Adipocyte (in vitro differentiated cells): ENCODE measurements at regions not wholly inside any gene's neighbourhood (a gene's known extent, or its start where the extent isn't known, plus 50 kb on each side); places are given as distances from the start of the nearest gene placed in this dataset.

Experiments used
- DNase-seq: peaks from one replicate; pipeline ENCODE4 v3.0.0-alpha.2; 2015; ENCODE audit warnings: low read depth
- H3K27me3 ChIP-seq: replicated peaks from 2 replicates; pipeline ENCODE4 v1.7.0; 2013; ENCODE audit warnings: mild to moderate bottlenecking, low read length, moderate library complexity; ENCODE audit not compliant: control insufficient read depth, insufficient read depth
- H3K36me3 ChIP-seq: 2 replicates; pipeline ENCODE4 v1.7.0; 2013; ENCODE audit warnings: low read length, mild to moderate bottlenecking, moderate library complexity; ENCODE audit not compliant: control insufficient read depth, insufficient read depth, severe bottlenecking
- H3K4me1 ChIP-seq: 2 replicates; pipeline ENCODE4 v1.7.0; 2013; ENCODE audit warnings: mild to moderate bottlenecking, low read length, moderate library complexity; ENCODE audit not compliant: control insufficient read depth, insufficient read depth
- H3K4me3 ChIP-seq: 2 replicates; pipeline ENCODE4 v1.7.0; 2013; ENCODE audit warnings: mild to moderate bottlenecking, low read length, moderate library complexity
- H3K9ac ChIP-seq: 2 replicates; pipeline ENCODE4 v1.7.0; 2013; ENCODE audit warnings: mild to moderate bottlenecking, low read length, moderate library complexity
- H3K9me3 ChIP-seq: 2 replicates; pipeline ENCODE4 v1.7.0; 2013; ENCODE audit warnings: mild to moderate bottlenecking, low read length, moderate library complexity; ENCODE audit not compliant: control insufficient read depth

DNA sequence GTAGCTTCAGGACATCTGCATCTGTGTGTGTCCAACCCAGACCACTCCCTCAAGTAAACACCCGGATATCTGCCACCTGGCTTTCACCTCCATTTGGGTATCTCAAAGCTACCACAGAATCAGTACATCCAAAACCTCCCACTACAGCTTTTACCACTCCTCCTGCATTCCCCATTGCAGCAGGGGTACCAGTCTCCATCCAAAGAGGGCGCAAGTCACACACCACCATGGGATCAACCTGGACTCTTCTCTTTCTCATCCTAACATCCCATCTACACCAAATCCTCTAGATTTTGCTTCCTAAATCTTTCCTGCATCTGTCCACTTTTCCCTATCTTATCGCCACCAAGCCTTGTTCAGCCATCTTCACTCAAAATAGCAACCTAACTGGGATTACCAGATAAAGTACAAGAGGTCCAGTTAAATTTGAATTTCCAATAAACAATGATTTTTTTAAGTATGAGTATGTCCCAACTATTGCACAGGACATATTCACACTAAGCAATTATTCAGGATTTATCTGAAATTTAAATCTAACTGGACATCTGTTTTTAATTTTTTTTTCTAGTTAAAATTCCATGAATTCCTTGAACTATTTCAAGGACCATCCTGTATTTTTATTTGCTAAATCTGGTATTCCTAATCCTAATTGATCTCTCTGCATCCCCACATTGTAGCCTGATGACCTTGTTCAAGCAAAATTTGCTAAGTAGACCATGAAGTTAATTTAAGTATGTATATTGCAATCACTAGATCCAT, 164.3 kb upstream of the MLN start:
- H3K36me3 ChIP-seq = no peaks in the 10 kb centered on the region
- peaks cover 63% of the 10 kb centered on the region for H3K27me3 ChIP-seq
- H3K4me1 ChIP-seq = no peaks in the 10 kb centered on the region
- no peak overlapping the region for H3K4me3 ChIP-seq
- no peak for DNase-seq
- no peak overlapping the region for H3K9ac ChIP-seq
- peaks cover 19% of the 10 kb centered on the region for H3K9me3 ChIP-seq

DNA sequence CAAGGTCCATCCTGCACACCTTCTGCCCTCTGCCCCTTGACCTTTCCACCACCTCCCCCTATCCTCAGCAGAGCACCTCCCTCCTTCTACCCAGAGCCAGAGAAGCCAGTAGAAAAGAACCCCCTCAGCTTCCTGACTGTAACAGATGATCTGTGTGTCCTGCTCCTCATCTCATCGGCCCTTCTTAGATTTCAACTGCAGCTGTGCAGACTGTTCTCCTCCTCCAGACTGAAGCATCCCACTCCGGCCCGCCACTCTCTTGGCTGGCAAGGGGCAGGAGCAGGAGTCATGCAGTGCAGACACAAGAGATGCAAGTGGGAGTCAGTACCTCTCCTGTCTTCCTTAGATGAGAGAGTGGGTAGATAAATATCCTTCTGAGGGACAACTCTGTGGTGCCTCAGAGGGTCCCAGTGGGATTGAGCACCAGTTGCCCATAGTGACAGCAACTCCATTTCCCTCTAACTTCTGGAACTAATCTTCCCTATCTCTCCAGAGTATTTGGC, 163.5 kb upstream of the MLN start:
- H3K4me3 ChIP-seq = no peak overlapping the region
- H3K4me1 ChIP-seq = no peaks in the 10 kb centered on the region
- no peaks in the 10 kb centered on the region for H3K36me3 ChIP-seq
- H3K9me3 ChIP-seq = peaks cover 11% of the 10 kb centered on the region
- peaks cover 65% of the 10 kb centered on the region for H3K27me3 ChIP-seq
- H3K9ac ChIP-seq = no peak overlapping the region
- no peak for DNase-seq

DNA sequence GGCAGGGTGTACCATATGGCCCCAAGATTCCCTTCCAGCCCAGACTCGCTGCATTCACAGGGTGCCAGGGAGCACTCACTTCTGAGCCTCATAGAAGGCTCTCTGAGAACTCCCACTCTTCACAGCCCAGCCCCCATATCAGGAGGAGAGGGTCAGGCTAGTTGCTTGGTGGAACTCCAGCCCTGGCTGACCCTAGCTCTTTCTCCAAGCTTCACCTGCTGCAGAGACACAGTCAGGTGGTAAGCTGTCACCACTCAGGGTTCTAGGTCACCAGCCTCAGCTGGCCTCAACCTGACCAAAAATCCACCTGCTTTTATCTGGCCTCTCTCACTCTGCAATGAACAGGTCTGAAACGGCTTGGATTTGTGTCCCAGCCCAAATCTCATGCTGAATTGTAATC, 162.7 kb upstream of the MLN start:
- H3K27me3 ChIP-seq = peaks cover 66% of the 10 kb centered on the region
- peaks cover 4% of the 10 kb centered on the region for H3K9me3 ChIP-seq
- no peak overlapping the region for H3K9ac ChIP-seq
- H3K4me1 ChIP-seq = no peaks in the 10 kb centered on the region
- H3K4me3 ChIP-seq = no peak overlapping the region
- H3K36me3 ChIP-seq = no peaks in the 10 kb centered on the region
- no peak for DNase-seq

DNA sequence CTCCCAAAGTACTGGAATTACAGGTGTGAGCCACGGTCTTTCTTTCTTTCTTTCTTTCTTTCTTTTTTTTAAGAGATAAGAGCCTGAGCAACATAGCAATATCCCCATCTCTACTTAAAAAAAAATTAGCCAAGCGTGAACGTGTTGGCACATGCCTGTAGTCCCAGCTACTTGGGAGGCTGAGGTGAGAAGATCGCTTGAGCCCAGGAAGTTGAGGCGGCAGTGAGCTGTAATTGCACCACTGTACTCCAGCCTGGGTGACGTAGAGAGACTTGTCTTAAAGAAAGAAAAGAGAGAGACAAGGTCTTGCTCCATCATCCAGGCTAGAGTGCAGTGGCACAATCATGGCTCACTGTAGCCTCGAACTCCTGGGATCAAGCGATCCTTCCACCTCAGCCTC, 162.0 kb upstream of the MLN start:
- no peaks in the 10 kb centered on the region for H3K36me3 ChIP-seq
- DNase-seq = no peak
- no peak overlapping the region for H3K9ac ChIP-seq
- no peak overlapping the region for H3K4me3 ChIP-seq
- no peaks in the 10 kb centered on the region for H3K4me1 ChIP-seq
- H3K27me3 ChIP-seq = peaks cover 68% of the 10 kb centered on the region
- no peaks in the 10 kb centered on the region for H3K9me3 ChIP-seq

DNA sequence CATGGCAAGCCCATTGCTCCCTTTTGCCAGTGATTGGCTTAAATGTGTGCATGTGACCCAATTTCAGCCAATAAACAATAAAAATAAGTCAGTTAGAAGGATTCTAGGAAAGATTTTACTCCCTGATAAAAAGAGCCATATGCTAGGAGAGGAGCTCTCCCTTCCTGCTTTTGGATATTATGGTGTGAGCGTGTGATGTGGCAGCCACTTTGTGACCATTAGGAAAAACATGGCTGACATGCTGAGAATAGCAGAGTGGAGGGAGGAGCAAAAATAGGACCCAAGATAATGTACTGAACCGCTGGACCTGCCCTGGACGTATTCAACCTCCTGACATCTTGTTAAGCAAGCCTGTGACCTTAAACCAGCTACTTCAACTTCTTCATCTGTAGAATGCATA, 160.6 kb upstream of the MLN start:
- DNase-seq = no peak
- no peaks in the 10 kb centered on the region for H3K36me3 ChIP-seq
- peaks cover 71% of the 10 kb centered on the region for H3K27me3 ChIP-seq
- H3K4me3 ChIP-seq = no peak overlapping the region
- H3K4me1 ChIP-seq = no peaks in the 10 kb centered on the region
- H3K9ac ChIP-seq = no peak overlapping the region
- no peaks in the 10 kb centered on the region for H3K9me3 ChIP-seq

DNA sequence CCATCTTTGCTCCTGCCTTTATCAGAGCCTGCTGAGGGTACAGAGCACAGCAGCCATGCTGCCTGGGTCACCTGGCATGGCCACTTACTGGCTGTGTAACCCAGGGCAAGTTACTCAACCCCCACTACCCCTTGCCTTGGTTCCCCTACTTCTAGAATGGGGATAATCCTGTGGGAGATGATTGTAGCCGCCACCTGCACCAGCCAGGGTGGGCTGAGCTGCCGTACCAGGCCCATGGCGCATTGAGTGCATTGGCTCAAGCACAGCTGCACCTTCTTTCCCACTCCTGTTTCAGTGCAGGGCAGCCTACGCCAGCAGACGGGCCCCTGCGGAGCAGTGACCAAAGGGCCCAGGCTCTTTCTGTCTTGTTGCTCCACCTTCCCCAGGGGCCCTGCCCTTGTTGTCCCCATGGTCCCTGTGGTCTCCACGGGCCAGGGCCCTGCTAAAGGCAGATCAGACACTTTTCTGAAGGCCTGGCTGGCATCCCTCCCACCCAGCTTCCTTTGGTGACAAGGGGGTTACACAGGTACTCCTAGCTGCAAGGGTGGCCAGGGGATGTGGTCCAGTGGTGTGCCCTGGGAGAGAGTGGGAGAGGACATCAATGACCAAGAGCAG, 159.4 kb upstream of the MLN start:
- no peak overlapping the region for H3K9ac ChIP-seq
- peaks cover 76% of the 10 kb centered on the region for H3K27me3 ChIP-seq
- DNase-seq = no peak

DNA sequence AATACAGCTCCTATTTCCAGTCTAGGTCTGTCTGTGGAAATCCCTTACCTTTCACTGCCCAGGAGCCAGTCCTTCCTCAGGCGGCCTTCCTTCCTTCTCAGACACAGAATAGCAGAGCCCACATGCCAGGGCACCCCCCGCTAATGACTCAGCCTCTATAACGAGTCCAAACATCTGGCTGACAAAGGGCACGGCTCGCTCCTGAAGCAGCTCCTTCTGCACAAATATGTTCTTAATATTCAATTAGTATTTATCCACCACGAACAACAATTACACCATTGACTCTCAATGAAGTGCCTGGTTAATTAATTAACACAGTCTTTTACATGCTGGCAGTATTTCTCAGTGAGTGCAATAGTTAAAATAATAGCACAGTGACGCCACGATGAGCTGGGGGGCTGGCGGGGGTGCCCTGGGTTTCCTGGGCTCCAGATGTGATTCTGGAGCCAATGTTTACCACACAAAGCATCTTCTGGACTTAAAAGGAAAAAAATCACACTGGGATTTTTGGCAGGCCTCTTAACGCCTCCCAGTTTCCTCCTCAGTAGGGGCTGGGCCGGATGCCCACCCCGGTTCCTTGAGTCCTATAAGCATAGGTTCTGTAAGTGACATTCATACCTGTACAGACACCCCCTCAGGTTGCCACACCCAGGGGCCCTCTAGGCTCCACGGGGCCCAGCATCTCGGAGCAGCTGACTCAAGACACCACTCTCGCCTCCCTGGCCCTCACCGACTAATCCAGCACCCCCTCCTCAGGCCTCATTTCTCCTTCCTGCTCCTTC, 158.6 kb upstream of the MLN start:
- Histone ChIP-seq H3K4me1 (no peaks in the 10 kb centered on the region), H3K4me3 (no peak overlapping the region), H3K9me3 (no peaks in the 10 kb centered on the region), H3K36me3 (no peaks in the 10 kb centered on the region), H3K9ac (no peak overlapping the region), H3K27me3 (peaks cover 79% of the 10 kb centered on the region)
- peak; percentile 65 for DNase-seq

More for the DNA sequence above, 159.4 kb upstream of the MLN start:
- H3K36me3 ChIP-seq = no peaks in the 10 kb centered on the region
- H3K4me3 ChIP-seq = no peak overlapping the region
- H3K9me3 ChIP-seq = no peaks in the 10 kb centered on the region
- H3K4me1 ChIP-seq = no peaks in the 10 kb centered on the region

DNA sequence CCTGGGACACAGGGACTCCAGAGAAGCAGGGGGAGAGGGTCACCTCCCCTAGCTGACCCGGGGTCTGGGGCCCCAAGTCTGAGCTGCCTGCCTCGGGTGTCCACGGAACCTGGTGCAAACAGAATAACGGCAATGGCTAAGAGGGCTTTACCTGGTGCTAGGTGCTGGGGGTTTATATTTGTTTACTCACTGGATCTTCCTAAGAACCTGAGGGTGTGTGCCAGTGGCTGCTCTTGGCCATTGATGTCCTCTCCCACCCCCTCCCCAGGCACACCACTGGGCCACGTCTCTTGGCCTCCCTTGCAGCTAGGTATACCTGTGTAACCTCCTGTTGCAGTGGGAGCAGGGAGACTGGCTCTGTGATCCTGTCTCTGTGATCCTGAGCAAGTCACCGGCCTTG, 157.9 kb upstream of the MLN start:
- Histone ChIP-seq H3K36me3 (no peaks in the 10 kb centered on the region), H3K4me3 (no peak overlapping the region)
- no peak for DNase-seq

DNA sequence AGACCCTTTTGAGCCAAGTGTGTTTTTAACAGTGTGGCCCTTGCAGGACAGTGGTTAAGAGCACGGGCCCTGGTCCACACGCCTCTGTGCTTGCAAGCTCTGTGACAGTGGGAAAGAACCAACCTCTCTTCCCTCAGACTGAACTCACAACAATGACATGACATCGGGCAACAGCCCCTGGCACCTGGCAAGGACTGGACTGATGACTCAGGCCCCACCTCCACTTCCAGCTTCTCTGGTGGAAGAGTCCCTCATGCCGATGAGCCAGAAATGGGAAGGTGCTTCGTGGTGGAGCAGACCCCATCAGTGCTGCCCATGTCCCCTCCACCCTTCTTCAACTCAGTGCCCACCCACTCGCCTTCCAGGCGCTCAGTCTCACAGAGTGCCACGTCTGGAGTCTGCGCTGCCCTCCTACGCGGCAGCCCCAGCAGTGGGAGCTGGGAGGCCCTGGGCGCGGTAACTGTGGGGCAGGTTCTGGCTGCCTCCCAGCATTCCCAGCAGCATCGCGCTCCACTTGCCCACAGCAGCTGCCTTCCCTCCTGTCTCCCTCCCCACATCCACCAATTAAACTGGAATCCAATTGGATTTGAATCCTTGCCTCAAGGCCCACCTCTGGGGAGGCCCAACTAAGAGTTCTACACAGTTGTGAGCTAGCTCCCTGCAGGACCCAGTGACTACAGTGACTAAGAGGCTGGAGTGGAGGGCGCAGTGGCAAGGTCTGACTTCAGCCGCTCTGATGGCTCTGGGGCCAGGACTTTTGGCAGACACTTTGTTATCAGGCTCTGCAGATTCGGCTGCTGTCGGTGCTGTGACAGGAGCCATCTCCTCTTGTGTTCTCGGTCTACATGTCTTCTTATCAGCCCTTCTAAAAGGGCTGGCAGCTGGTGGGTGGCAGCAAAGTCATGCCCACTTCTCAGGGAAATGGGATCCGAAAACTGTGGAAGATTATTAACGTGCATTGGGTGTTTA, 156.8 kb upstream of the MLN start:
- no peak overlapping the region for H3K4me3 ChIP-seq

More for the DNA sequence above, 157.9 kb upstream of the MLN start:
- Histone ChIP-seq H3K9ac (no peak overlapping the region), H3K27me3 (peaks cover 76% of the 10 kb centered on the region), H3K4me1 (no peaks in the 10 kb centered on the region), H3K9me3 (no peaks in the 10 kb centered on the region)

DNA sequence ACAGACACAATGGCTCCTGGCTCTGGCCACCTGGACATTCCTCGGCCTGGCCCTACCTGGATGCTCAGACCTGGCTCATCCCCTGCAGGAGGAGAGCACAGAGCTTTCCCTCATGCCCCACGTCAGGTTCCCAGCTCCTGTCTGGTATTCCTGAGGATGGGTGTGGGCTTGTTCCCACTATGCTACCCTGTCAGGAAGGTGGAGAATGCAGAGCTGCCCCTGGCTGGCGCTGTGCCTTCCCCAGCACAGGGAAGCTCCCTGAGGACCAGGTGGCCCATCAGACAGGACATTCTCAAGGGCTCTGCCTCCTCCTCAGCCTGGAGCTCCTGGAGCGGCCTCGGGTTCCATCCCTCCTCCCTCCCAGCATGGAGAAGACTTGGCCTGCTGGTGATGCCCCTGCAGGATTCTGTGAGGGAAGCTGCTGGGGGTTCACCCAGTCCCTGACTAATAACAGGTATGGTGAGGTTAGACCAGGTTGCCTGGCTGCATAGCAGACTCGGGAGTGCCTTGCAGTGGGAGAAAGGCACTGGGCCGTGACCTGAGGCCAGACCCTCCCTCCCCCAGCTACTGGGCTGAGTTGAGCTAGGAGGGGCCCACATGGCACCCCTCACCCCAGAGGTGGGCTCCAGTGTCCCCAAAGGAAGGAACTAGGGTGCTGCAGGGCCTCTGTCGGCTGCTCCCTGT, 156.0 kb upstream of the MLN start:
- peaks cover 70% of the 10 kb centered on the region for H3K27me3 ChIP-seq
- H3K9ac ChIP-seq = no peak overlapping the region
- H3K36me3 ChIP-seq = no peaks in the 10 kb centered on the region
- no peak overlapping the region for H3K4me3 ChIP-seq
- no peaks in the 10 kb centered on the region for H3K9me3 ChIP-seq
- no peak for DNase-seq
- H3K4me1 ChIP-seq = no peaks in the 10 kb centered on the region

More for the DNA sequence above, 156.8 kb upstream of the MLN start:
- Histone ChIP-seq H3K9ac (no peak overlapping the region), H3K36me3 (no peaks in the 10 kb centered on the region), H3K9me3 (no peaks in the 10 kb centered on the region), H3K27me3 (peaks cover 72% of the 10 kb centered on the region), H3K4me1 (no peaks in the 10 kb centered on the region)
- no peak for DNase-seq
